HG03066 (cell line): ENCODE measurements at regions not wholly inside any gene's neighbourhood (a gene's known extent, or its start where the extent isn't known, plus 50 kb on each side); places are given as distances from the start of the nearest gene placed in this dataset.
"Not testable (repeated sequence)": the region's sequence is repeated elsewhere in the genome, so short reads cannot be mapped to it uniquely, and the experiment has no call there.

Experiments
- ATAC-seq: cut with Tn5 transposase; IDR thresholded peaks from one replicate; pipeline ENCODE4 v1.9.1; 2021; ENCODE audit warnings: low read depth; ENCODE audit not compliant: unreplicated experiment

DNA sequence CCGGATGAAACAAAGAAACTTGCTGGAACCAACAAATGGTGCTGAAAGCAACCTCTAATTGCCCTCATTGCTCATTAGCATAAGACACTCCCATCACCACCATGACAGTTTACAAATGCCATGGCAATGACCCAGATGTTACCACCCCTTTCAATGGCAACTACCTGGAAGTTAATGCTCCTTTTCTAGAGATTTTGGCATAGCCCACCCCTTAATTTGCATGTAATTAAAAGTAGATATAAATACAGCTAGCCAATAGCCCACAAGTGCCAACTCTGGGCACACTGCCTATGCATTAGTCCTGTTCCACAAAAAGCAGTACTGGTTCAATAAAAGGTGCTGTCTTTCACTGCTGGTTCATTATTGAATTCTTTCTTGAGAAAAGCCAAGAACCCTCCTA is 410.3 kb upstream of the PPP1R2C start:
- ATAC-seq, result no peak

DNA sequence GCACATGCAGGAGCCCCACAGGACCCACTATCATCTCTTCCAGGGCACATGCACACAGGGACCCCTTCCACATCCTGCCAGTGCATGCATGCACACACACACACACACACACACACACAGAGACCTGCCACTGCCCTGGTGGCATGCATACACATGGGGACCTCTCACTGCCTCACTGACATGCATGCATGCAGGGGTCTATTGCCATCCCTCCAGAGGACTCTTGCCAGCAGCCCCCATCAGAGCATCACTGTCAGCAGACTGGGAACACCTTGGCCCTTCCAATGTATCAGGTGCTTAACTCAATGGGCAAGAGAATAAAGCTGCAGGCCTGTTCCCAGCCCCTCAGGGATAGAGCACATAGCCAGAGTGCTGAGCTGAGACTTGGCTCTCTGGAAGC is 433.6 kb upstream of the PPP1R2C start:
- no peak for ATAC-seq

DNA sequence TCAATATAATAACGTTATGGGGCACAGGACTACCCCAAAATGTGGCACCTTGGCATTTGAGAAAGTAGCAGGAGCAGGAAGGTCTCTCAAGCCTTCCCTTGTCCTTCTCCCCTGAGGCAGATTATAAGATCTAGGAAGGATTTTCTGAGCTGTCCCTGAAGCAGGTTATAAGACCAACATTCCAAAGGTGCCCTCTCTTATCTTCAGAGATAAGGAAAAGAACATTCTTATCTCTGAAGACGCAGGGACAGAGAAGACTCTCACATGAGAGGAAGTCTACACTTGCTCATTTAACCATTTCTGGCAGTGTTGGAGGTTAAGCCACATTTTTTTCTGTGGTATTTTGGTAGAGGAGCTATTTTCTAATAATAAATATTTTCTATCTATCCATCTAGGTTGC is 437.9 kb upstream of the MAOA start:
- no peak for ATAC-seq

DNA sequence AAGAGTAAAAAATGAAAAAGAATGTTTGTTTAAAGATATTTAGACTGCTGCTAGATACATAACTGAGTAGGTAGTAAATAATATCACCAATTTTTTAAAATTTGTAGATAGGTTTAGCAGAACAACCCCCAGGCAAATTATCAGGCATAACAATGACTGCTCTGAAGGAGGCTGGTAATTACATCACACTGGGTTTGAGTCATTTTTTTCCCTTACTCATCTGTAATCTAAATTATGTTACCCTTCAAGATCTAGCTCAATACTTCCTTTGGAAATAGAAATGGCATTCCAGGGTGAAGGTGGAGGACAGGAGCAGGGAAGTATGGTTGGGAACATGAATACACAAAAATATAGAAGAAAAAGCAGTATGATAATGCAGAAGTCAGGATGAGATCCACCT is 431.6 kb upstream of the MAOA start:
- ATAC-seq, result no peak

DNA sequence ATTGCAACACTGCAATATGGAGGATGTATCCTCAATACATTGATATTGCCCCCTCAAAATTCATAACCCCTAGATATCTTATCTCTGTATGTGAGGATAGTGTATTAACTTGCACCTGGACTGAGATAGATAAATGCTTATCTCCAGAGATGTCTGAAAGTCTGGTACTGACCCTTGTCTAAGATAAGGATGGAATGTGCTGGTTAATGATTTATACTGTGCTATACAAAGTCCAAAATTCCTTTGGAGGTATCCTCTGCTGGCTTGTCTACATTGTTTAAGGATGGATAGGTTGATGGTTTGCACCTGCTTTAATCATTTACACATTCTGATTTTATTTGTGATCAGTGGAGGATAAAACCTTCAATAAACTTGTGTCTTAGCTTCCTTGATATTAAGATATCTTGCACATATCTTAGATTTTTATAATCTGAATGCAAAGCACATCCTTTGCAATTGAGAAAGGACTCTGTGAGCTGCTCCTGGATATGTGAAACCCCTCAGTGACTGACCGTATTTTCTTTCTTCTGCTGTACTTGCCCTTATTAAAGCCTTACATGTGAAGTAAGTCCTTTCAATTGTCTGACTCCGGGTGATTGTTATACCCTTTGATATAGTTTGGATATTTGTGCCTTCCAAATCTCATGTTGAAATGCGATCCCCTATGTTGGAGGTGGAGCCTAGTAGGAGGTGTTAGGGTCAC is 430.3 kb upstream of the MAOA start:
- no peak for ATAC-seq

DNA sequence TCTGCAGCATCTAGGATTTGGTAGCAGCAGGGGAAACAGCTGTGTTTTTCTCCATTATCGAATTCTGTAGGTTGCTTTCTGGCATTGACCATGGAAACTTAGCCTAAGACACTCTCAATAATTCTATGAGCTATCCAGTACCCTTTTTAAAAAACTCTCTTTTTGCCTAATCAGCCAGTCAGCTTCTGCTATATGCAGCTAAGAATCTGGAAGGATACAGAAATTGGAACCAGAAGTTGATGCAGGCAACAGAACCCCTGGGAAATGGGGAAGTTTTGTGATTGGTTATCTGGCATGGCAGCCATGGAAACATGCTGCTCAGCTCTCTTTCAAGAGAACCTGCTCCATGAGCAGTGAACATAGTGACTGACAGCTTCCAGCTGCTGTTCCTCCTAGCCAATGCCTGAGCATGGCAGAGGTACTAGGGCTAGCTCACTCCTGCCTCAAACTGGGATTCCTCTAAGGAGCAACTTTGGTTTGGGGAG is 417.6 kb upstream of the MAOA start:
- ATAC-seq, result no peak

DNA sequence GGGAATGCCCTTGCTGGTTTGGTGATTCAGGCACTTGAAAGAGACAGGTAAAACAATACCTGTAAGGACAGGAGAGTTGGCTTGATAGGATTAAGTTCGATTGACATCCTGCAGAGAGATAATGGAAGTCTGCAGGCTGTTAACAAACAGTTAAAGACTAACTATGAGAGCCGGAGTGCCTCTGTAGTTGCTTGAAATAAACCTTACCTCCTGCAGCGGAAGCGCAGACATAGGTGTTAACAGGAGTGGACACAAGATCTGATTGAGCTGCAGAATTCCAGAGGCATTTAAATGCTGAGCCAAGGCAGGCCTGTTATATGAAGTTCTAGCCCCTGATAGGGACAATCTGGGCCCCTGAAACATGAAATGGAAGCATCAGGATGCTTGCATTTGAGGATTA is 416.7 kb upstream of the MAOA start:
- no peak for ATAC-seq

DNA sequence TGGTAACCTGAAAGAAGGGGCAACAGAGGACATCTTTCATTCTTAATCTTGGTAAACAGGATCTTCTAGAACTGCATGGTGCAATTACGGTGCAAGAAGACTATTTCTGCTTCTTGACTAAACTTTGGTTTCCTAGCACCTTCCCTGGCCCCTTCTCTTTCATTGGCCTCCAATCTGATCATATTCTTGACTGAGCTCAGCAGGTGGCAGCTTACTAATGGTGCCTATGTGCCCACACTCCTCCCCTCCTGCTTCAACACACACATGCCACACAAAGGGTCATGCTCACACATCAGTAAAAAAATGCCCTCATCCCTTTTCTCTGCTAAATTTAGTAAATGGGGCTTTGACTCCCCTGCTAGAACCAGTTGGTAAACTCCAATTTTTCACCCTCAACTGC is 400.5 kb upstream of the MAOA start:
- no peak for ATAC-seq

DNA sequence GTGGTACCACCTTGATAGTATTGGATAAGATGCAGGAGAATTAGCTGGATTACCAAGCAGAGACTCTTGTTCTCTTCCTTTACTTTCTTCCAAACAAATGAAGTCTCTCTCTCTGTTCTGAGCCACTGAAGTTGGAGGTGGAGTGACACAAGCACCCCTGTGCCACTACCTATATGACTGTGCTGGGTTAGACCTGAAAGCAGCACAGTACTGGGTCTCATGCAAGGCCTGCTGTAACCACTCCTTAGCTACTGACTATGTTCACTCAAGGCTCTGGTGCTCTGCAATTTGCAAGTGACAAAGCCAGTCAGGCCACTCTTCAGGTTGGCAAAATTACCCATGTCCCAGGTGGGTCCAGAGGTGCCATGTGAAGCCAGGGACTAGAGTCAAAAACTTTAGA is 389.6 kb upstream of the MAOA start:
- ATAC-seq, result no peak

DNA sequence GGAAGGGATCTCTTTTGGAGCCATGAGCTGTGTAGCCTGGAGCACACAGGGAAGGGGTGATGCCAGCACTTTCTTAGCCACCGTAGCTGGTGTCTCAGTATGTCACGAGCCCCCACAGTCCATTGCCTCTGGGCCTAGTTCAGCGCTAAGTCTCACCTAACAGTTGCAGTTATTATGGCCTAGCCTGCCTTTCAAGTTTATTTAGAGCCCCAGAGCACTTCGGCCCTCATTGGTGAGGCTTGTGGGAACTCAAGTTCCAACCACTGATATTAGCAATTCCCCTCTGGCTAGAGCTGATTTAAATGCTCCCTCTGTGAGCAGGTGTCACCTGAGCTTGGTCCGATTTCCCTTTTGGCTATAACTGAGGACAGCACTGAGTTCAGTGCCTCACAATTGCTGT is 388.4 kb upstream of the MAOA start:
- ATAC-seq, result no peak

DNA sequence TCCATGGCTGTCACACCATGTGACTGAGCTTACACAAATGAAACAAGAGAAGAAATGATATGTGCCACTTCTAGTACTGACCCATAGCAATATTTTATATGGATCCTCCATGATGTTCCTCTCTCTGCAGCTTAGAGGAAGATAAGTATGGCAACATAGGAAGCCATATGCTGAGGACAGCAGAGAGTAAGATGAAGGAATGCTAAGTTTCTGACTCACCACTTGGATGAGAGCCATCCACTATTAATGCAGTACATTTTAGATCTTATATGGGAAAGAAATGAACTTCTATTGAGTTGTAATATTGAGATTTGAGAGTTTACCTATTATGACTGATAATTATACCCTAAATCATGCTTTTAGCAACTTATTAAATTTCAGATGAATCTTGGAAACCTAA is 386.9 kb upstream of the MAOA start:
- ATAC-seq, result no peak

DNA sequence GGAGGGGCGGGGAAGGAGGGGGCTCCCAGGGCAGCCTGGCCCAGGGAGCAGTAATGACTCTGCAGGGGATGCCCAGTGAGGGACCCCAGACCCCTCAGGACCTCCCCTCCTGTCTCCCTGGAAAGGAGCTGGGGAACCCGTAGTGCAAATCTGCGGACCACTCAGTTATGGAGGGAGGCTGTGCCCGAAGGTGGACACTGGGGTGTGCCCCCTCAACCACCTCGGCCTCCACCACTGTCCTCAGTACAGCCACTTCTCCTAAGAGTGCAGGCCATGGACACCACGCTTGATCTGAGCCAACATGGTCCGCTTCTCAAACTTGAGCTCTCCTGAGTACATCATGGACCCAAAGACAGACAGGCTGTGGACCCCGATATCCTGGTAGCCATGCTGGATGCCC is 378.2 kb upstream of the MAOA start:
- ATAC-seq, result no peak

DNA sequence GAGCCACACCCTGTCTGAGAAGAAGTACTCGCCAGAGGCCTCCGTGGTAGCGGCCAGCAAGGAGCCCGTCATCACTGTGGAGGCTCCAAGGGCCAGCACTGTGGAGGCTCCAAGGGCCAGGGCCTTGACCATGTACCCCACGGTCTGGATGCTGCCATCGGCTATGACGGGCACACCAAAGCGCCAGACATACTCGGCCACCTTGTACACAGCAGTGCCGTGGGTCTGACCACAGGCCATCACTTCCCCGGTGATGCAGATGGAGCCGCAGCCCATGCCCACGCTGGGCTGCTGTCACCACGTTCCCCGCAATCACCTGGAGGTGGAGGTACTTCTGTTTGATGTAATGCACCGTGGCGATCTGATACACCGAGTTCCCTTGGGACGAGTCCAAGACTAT is 377.7 kb upstream of the MAOA start:
- ATAC-seq, result no peak

DNA sequence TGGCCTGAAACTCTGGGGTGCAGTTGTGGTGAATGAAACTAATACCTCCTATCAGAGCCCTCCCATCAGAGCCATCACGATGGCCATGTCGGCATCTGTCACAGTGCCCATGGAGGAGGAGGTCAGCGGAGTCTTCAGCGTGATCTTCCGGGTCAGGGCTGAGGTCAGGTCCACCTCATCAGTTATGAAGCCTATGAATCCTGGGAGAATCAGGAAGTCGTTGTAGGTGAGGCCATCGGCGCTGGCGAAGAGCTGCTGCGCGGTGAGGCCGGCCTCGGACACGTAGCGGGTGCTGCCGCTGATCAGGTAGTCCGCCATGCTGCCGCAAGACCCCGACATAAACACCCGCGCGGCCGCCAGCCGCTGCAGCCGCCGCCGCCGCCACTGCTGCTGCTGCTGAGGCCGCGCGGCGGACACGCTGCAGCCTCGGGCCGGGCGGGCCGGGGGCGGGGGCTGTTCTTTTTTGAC is 376.7 kb upstream of the MAOA start:
- ATAC-seq, result no peak

DNA sequence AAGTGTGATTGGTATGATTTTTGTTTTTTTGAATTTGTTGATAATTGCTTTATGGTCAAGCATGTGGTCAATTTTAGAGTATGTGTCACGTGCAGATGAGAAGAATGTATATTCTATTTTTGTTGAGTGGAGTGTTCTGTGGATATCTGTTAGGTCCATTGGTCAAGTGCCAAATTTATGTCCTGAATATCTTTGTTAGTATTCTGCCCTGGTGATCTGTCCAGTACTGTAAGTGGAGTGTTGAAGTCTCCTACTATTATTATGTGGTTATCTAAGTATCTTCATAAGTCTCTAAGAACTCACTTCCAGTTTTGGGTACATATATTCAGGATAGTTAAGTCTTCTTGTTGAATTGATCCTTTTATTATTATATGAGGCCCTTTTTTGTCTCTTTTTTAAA is 372.9 kb upstream of the MAOA start:
- no peak for ATAC-seq

DNA sequence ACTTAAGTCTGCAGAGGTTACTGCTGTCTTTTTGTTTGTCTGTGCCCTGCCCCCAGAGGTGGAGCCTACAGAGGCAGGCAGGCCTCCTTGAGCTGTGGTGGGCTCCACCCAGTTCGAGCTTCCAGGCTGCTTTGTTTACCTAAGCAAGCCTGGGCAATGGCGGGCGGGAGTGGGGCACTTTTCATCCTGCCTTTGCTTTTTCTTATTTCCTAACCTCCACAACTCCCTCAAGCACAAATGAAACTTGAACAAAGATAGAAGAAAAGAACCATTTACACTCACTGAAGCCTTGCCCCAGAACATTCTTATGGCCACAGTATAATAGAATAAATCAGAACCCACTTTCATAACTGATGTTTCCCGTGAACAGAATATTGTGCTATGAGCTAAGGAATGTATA is 344.5 kb upstream of the MAOA start:
- not testable (repeated sequence) for ATAC-seq

DNA sequence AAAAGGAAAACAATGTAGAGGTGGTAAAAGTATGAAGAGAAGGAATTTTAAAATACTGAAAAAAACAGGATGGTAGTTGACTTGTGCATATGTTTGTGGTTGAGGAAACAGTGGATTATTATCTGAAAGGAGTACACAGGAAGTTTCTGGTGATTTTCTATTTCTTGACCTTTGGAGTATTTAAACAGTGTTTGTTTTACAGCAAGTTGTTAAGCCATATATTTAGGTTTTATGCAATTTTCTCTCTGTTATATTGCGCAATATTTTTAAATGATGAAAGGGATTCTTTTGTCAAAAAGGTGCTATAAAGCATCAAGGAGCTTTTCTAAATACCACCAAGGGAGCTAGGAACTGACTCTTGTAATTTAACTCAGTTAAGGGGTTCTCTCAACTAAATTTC is 343.1 kb upstream of the MAOA start:
- ATAC-seq, result no peak

DNA sequence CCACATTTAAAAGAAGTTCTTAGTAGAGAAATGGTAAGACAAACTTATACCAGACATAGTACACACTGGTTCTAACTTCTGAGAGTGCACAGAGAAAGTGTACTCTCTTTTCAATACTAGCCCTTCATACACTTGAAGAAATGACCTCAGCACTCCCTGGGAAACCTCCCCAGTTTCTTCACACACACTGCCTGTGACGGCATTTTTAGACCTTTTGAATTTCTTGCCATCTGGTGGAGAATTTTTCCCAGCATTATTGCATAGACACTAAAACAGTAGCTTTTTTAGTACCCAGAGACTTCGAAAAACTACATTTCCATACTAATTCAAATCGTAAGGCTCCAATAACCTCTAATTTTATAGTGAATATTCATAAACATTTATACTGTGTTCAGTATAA is 341.6 kb upstream of the MAOA start:
- ATAC-seq, result no peak

DNA sequence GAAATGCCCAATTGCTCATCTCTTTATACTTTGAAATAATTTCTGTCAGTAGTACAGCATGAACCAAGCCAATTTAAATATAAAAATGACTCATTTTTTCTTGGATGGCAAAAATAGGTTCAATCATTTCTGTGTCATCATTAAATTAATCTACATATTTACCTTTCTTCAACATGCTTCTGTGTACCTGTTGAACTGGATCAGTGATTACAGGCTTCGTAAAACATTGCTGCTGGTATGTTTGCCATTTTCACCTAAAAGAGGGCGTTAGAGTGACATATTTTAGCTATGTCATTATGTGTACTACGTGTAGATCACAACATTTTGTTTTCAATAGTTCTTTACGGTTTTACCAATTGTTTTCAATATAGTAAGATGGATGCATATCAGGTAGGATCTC is 340.5 kb upstream of the MAOA start:
- no peak for ATAC-seq

DNA sequence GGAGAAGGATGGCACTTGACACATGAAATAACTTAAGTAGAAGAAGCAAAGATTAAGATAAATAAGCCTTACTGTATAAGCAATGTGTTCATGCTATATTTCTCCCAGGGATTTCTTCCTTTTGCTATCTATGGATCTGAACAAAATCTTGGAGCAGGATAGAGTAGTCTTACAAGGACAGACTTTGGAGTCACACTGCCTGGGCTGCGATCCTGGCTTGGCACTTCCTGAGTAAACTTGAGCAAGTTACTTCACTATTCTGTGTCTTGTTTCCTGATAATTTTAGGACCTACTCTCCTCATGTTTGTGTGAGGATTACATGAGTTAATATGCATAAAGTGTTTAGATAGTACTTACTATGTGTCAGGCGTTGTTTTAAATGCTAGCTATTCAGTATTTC is 340.0 kb upstream of the MAOA start:
- no peak for ATAC-seq

DNA sequence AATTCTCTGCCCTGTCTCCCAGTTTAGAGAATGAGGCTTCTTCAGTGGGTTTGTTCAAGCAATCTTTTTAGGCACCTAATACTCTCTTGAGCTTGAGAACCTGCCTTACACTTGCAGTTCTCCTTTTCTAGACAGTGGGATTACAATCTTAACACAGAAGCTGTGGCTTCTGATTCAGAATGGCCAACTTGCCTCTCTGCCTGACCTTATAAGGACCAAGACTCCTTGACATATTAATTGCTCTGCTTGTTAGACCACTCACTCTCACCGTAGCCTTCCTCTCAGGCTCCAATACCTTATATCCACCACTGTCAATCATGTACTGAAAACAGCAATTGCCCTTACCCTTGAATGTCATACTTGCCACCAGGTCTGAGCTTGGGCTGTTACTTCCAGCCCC is 338.7 kb upstream of the MAOA start:
- ATAC-seq, result no peak

DNA sequence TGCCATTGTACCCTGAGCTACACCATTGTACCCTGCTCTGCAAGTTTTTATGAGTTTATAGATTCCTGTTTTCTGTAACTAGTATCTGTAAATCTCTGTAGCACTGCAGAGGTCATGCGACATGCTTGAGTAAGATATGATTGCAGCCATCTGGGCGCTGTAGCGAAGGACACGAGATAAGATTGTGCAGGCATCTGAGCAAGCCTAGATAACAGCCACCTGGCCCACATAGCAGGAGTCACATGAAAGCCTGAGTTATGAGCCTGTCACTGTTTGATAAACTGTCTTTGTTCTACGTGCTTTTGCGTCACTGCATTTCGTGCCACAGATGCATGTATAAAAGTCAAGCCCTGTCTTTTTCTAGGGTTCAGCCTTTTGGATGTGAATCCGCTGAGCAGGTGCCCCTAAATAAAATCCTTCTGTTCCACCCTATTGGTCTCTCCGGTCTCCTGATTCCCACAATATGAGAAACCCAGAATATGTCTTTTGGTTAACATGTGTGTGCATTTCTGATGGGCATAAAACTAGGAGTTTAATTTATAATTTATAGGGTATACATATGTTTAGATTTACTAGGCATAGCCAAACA is 327.6 kb upstream of the MAOA start:
- no peak for ATAC-seq

DNA sequence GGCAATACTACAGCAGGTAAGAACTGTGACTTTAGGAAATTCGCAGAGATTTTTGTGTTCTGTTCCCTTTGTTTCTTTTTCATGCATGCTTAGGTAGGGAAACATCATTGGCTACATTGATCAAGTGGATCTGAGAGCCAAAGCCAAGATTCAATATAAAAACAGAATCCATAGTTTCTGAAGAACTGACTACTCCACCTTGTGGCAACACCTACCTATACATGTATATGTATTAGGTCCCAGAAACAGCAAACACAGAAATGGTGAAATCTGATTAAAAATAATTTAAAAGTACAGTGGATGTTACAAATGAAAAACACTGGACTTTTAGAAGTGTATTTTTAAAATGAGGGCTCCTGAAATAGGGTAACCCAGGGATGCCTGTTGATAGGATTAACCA is 322.6 kb upstream of the MAOA start:
- ATAC-seq, result no peak
